Fibroblast of skin of right biceps (primary cell): ENCODE measurements at regions not wholly inside any gene's neighbourhood (a gene's known extent, or its start where the extent isn't known, plus 50 kb on each side); places are given as distances from the start of the nearest gene placed in this dataset.

Experiments
- DNase-seq: peaks from one replicate; pipeline ENCODE4 v3.0.0-alpha.2; 2013

DNA sequence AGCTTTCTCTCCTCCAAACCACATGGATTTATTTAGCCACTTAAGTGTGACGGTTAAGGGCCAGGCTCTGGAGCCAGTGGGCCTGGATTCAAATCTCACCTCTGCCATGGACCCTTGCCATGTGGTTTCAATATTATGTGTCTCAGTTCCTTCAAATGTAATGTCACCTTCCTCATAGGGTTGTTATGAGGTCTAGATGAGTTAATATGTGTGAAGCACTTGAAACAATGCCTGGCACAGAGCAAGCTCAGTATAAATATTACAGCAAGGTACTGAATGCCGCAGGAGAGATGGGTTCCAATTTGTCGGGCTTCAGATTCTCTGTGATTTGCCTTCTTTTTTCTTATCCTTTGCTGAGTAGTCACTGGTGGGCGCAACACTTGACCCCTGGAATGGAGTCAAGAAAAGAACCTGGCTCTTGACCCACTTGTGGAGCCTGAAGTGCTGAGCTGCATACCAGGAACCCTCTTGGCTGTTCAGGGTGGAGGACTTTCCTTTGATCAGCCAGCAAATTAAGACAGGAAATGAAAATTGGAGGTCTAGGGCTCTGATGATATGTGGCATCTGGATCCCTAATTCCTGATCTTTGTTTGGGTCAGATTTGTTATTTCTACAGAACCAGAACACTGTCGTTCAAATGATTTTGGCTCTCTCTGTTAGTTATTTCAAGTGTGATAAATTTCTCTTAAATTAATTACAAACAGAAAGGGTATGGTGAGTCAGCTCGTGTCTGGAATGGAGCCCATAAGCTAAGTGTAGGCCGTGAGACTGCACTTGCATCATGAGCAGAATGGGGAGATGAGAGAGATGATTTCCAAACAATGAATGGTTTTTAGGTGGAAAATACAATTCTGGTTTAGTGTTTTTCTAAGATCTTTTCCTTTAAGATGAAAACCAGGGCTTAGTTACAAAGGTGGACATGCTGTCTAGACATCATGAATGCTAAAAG, 293.0 kb downstream of the KCNS3 start:
- DNase-seq = peak; percentile 69

DNA sequence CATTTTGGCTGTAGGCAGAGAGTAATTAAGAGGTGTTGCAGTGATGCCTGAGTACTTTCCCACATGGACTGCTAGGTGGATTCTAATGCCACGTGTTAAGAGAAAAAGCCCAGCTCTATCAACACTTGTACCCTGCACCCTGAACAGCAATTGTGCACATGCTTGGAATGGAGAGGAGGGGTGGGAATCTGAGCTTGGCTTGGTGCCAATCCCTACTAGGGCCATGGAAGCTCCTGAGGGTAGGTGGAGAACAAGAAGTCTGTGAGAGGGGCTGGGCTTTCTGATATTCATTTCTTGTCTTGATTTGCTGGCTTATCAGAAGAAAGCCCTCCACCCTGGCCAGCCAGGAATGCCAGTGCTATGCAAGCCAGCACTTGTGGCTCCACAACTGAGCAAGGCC, 292.2 kb downstream of the KCNS3 start:
- no peak for DNase-seq

DNA sequence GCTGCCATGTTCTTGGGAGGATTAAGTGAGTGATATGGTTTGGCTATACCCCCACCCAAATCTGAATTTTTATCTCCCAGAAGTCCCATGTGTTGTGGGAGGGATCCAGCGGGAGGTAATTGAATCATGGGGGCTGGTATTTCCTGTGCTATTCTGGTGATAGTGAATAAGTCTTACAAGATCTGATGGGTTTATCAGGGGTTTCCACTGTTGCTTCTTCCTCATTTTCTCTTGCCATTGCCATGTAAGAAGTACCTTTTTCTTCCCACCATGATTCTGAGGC, 291.4 kb downstream of the KCNS3 start:
- no peak for DNase-seq

DNA sequence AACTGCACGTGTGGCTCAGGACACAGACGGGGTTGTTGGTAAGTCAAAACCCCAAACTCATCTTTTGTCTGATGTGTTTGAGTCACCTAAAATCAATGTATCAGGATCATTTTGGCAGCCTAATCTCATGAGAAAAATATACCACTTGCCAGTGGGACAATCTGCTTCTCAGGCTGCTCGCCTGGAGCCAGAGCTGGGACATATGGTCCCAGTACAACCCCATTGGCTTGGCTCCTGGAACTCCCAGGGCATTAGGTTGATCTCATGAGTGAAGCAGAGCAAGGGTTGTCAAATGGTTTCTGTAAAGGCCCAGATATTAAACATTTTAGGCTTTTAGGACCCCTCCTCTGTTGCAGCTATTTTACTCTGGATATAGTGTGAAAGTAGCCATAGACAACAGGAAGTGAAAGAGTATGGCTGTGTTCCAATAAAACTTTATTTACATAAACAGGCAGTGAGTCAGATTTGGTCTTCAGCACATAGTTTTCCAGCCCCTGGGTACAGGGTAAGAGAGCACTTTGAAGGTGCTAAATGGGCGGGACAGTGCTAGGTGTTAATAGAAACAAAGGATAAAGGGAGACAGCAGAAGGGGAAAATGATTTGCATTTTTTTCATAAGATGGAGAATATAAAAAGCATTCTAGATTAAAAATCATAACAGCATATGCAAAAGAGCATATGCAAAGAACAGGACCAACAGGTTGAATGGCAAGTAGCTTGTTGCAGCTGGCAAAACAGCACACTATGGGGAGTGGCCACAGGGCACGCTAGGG, 290.8 kb downstream of the KCNS3 start:
- no peak for DNase-seq

DNA sequence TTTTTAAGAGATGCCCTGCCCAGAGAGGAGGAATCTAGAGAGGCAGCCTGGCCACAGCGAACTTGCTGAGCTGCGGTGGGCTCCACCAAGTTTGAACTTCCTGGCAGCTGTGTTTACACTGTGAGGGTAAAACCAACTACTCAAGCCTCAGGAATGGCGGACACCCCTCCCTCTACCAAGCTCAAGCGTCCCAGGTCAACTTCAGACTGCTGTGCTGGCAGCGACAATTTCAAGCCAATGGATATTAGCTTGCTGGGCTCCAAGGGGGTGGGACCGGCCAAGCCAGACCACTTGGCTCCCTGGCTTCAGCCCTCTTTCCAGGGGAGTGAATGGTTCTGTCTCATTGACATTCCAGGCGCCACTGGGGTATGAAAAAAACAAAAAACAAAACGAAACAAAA, 289.4 kb downstream of the KCNS3 start:
- DNase-seq = no peak

DNA sequence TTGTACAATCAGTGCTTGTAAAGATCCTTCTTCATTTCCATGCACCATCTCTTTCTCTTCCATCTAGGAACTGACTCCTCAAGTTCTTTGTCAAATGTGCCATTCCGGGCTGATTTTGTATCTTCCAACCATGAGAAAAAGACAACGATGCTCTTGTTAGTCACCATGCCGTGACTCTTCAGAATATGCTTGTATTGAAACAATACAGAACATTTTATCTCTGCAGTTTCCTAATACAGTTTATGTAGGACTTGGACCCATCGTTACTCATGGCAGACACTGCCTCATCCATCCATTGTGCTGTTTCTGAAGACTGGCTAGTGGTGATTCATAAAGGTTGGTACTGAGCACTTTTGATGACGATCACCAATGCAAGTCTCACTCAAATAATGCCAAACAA, 283.2 kb downstream of the KCNS3 start:
- no peak for DNase-seq

DNA sequence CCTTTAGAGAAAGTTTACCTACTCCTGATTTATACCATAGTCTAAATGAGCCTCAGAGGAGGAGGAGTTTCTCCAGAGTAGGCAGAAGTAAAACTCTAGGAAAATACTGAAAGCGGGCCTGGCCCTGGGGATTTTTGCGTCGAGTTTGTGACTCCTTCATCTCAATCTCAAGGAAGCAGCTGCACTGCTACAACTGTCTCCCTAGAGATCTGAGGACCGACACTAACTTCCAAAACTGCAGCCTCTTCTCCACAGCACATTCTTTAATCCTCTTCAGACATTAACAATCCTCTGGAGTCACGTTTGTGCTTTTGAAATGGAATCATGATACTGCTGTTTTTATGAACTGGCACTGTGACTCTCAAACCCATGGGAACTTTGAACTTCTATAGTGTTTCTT, 281.4 kb downstream of the KCNS3 start:
- DNase-seq = no peak

DNA sequence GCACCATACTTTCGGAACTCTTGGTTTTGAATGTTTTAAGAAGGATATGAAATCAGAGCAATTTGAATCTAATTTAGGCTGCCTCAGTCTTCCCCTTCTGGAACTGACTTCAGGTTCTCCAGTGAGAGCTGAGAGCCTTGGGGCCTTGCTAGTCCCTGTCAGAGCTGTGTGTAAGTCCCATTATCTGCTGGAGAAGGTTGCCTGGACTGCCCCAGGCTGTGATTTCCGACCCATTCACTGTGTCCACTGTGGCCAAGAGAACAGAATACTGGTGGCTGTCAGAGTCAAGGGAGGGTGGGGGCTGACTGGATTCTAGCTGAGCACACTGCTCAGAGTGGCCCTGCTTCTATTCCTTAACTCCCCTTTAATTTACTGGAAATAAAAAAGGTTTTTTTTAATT, 278.0 kb downstream of the KCNS3 start:
- DNase-seq = no peak

DNA sequence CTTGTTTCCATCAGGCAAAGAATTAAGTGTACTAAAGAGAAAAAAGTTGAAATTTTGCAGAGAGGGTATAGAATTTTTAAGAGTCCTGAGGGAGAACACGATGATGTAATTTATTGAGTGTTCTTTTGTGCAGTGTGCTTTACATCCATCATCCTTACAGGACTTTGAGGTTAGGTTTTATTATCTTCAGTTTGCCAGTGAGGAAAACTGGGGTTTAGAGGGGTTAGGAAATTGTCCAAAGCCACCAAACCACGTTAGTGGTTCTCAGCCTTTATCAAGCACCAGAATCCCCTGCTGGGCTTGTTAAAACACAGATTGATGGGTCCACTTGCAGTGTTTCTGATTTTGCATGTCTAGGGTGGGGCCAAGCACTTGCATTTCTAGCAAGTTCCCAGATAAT, 277.5 kb downstream of the KCNS3 start:
- no peak for DNase-seq

DNA sequence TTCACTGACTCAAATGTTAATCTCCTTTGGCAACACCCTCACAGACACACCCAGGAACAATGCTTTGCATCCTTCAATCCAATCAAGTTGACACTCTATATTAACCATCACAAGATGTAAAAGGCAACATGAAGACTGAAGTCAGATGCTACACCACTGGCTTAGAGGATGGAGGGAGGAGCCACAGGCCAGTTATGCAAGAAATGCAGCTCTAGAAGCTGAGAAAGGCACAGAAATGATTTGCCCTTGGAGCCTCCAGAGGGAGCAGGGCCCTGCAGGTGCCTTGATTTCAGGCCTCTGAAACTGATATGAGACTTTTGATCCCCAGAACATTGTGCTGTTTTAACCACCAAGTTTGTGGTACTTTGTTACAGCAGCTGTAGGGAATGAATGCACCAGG, 276.3 kb downstream of the KCNS3 start:
- DNase-seq = no peak

DNA sequence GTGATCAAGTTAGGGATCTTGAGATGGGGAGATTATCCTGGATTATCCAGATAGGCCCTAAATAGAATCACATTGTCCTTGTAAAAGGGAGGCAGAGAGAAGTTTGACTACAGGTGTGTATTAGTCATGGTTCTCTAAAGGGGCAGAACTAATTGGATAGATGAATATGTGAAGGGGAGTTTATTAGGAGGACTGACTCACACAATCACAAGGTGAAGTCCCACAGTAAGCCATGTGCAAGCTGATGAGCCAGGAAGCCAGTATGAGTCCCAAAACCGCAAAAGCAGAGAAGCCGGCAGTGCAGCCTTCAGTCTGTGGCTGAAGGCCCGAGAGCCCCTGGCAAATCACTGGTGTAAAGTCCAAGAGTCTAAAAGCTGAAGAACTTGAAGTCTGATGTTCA, 275.8 kb downstream of the KCNS3 start:
- no peak for DNase-seq

DNA sequence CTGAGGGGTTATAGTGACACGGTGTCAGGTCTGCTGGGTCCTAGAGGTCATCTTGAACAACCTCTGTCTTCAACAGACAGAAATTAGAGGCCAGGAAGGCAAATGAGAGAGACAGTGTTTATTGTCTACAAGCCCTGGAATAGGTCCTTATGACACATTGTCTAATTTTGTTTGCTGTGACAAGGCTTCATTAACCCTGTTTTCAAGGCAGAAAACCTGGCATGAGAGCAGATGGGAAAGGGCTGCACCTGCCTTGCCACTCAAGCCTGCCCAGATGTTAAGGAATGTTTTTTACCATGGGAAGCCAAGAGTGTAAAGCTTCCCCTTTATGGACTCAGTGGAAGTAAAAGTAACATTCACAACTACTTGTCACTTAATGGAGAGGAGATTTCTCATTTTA, 275.3 kb downstream of the KCNS3 start:
- DNase-seq = no peak

DNA sequence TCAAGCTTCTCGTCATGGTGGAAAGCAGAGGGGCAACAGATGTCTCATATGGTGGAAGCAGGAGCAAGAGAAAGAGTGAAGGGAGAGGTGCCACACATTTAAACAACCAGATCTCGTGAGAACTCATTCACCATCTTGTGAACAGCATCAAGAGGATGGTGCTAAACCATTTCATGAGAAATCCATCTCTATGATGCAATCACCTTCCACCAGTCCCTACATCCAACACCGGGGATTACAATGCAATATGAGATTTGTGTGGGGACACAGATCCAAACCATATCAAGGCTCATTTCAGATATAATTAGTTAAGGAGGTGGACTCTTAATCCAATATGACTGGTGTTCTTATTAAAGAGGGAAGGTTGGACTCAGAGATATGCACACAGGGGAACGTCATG, 272.8 kb downstream of the KCNS3 start:
- no peak for DNase-seq

DNA sequence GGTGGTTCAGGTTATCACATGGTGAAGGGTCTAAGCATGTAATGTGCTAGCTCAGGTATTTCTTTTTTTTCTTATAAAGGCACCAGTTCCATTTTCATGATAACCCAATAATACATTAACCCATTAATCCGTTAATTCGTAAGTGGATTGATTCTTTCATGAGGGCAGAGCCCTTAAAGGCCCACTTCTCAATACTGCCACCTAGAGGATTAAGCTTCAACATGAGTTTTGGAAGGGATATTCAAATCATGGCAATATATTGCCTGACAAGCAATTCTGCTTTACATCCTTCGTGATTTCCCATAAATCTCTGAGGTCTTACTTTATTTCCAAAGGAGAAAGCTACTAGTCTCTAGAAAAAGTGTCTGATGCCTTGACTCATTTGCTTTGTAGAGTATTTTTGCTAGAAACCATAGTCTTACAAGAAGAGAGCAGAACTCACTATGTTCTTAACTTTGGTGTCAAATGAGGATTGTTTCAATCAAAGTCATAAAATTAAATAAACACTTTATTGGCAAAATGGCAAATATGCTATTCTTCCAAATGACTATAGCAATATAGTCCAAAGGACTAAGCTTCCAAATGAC, 271.3 kb downstream of the KCNS3 start:
- peak; percentile 49 for DNase-seq

DNA sequence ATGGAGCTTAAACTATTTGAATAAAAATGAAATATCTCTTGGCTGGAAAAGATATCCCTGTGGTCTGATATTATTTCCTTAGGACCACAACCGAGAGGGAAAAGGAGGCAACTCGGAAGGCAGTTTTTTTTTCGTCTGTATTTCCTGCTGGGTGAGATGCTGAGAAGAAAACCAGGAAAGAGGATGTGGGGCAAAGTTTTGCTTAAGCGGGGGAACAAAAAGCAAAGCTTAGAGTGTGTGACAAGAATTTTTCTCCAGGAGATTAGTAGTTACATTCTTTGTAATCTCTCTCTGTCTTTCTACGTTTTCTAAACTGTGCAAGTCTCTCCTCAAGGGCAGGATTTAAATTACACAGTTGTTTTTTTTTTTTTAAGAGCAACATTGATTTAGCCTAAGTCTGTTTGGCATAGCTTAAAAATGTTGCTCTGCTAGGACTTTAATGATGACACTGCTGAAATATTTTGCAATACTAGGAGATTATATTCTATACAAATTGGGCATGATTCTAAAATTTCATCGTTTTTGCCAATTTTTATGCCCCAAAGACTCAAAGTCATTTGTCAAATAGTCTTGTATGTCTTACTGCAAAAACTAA, 258.5 kb downstream of the KCNS3 start:
- DNase-seq = no peak

DNA sequence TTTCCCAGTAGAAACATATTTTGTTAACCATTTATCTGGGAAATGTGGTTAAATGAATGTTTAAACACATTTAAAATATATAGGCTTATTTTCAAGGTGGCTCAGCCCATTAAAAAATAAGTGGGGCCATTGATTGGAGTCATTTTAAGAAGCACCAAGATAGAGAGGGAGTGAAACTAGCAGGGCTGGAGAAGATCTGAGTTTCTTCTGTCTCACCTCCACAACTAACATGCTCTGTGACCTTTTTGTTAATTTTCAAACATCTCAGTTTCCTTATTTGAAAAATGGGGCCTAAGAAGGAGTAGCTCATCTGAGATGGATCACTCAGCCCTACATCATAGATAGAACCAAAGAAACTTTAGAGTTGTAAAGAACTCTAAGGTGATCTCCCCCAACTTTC, 254.8 kb downstream of the KCNS3 start:
- DNase-seq = no peak

DNA sequence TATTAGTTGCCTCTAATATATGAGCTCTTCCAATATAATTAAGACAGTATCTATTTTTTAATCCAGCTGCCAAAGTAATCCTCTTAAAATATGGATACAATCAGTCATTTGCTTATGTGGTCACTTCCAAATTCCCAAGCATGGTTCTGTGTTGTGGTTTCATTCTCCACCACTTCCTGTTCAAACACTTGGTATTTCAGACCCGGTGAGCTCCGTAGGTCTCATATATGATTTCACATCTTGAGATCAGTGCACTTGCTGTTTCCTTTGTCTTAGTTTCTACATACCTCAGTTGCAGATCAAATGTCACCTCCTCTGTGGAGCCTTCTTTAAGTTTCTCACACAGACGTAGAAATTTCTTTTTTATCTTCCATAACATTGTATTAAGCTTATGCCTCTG, 254.2 kb downstream of the KCNS3 start:
- peak; percentile 54 for DNase-seq

DNA sequence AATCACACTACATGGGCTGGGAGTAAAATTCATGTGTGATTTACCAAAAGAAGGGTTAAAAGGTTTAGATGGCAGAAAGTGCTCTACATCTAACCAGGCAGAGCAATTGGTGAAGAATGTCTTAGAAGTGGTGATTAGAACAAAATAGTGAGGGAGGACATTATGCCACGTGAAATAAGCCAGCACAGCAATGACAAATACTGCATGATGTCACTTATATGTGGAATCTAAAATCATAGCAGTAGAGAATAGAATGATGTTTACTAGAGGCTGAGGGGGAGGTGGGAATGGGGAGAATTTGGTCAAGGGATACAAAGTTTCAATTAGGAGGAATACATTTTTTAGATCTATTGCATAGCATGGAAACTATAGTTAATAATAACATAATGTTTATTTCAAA, 253.3 kb downstream of the KCNS3 start:
- no peak for DNase-seq

DNA sequence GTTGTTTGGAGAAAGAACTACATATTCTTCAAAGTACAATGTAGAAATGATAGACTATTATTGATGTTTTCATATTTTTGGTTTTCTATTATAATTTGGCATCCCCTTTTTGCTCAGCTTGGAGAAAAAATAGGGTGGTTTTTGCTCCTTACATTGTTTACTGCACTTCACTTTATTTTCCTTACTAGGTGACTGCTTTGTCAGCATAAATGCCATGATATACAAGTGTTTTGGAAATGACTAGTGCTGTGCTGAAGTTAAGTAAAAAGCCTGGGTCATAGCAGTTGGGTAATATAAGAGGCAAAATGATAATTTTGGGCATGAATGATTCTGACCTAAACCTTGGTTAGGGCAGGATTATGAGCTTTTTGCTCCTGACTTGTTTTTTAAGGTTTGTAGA, 250.9 kb downstream of the KCNS3 start:
- no peak for DNase-seq

DNA sequence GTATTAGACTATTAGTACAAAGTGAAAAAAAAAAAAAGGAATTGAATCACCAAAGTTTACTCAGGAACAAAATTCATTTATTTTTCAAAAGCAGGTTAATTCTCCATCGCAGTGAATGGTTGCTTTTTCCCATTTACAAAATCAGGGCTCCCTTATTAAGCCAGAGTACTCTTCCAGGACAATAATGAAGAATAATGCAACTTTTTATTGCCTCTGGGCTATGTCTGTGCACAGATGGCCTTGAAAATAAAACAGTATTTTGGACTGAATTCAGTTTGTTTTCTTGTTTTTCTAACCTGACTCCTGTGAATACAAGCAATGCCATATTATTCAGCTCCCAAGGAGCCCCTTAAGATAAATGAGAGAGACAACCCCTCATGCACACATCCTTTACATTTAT, 246.8 kb downstream of the KCNS3 start:
- no peak for DNase-seq

DNA sequence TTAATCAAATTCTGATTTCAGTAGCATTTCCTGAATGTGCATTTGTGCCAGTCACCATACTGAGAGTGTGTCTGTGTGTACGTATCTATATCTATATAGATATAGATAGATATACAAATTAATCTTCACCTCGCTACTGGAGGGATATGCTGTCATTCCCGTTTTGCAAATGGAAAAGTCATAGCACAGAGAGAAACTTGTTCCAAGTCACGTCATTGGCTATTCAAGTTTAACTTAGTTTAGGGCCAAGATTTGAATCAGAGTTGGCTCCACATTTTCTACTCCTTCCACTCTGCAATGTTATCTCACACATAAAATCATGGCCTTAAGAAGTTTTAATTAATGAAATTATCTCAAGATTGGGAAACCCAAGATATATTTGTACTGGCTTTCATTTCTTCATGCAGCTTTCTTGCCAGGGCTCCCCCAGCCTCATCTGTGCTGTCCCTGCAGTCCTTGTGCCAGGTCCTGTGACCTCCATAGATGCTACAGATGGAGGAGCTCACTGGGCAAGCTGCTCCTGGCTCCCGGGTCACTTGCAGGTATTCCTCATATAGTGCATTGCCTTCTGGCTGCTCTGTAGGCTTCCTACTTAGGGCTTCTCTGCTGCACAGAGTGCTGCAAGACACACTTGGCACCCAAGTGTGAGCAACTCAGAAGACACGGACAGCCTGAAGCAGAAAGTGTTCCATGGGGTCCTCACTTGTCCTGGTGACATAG, 245.8 kb downstream of the KCNS3 start:
- no peak for DNase-seq

DNA sequence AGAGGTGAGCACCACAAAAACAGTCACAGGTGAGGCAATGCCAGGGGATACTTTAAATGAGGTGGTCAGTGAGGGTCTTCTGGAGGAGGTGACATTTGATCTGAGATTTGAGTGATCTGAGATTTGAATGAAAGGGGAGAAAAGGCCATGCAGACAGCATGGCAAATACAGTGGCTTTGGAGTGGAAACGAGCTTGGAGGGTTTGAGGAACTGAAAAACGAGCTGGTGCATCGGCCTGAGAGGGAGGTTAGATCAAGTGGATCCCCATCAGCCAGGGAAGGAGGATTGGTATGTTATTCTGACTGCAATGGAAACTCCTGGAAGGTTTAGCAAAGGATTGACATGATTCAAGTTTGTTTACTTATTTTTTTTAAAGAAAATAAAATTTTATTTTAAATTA, 245.1 kb downstream of the KCNS3 start:
- no peak for DNase-seq

DNA sequence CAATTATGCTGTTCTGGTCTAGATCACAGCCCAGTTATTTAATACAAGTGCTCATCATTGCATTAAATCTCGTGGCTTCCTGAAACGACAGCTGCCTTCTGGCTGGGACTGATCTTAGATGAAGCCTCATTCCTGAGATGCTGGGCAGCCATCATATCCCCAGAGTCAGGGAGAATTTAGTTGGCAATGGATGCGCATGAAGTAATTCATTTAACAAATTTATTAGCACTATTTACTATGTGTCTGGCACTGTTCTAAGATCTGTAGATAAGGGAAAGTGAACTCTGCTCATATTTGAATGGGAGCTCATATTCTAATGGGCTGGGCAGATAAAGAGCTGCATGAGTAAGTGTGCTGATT, 244.7 kb downstream of the KCNS3 start:
- no peak for DNase-seq
